GM21576 (cell line): ENCODE measurements at regions not wholly inside any gene's neighbourhood (a gene's known extent, or its start where the extent isn't known, plus 50 kb on each side); places are given as distances from the start of the nearest gene placed in this dataset.

ENCODE experiments used
- ATAC-seq: cut with Tn5 transposase; IDR thresholded peaks from one replicate; pipeline ENCODE4 v1.9.1; 2021; ENCODE audit warnings: mild to moderate bottlenecking, moderate library complexity; ENCODE audit not compliant: unreplicated experiment

- no peak for ATAC-seq
These were observed 51.4 kb upstream of the NPVF start for GRCh38 chr7:25279705-25280104.

DNA sequence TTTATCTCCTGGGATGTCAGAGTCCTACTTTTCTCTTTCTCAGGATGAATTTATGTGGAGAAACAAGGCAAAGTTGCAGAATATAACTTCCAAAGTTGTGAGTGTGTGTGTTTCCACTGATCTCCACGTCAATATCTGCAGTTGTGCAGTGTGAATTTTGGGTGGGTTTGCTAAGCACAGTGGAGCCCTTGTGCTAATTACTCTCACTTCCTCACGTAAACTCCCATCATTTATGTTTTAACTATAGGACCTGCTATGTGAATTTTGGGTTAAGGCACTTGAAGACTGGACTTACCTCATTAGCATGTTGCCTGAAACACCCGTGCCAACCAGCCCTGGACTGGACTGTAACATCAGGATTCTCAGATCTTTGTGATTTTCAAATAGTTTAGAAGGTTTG lies 51.9 kb upstream of the NPVF start:
- no peak for ATAC-seq

- ATAC-seq = no peak
These were observed 53.9 kb upstream of the NPVF start for GRCh38 chr7:25282194-25282593.

DNA sequence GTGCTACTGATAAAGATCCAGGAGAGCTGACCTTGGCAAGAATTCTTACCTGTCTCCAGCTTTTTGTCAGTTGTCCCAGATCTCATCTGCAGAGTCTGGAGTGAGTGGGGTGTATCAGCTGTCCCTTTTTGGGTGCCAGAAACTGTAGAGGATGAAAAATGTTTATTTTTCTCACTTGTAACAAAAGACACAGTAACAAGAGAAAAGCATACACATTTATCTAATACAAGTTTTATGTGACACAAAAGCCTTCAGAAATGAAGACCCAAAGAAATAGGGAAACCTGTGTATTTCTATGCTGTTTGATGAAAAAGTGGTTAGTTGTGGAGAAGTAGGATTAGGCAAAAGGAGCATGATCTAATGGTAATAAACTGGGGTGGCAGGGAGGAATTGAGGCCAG lies 58.5 kb upstream of the NPVF start:
- ATAC-seq = no peak

DNA sequence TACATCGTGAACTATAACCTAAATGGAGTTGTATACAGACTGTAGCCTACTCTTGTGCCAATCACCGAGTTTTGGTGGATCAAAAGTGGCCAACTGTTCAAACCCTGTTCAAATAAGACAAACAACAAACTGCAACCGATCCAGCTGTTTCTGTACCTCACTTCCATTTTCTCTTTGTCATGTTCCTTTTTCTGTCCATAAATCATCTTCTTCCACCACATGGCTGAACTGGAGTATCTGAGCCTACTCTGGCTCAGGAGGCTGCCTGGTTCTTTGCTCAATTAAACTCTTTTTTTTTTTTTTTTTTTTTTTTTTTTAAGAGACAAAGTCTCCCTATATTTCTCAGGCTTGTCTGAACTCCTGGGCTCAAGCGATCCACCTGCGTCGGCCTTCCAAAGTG lies 59.0 kb upstream of the NPVF start:
- no peak for ATAC-seq

DNA sequence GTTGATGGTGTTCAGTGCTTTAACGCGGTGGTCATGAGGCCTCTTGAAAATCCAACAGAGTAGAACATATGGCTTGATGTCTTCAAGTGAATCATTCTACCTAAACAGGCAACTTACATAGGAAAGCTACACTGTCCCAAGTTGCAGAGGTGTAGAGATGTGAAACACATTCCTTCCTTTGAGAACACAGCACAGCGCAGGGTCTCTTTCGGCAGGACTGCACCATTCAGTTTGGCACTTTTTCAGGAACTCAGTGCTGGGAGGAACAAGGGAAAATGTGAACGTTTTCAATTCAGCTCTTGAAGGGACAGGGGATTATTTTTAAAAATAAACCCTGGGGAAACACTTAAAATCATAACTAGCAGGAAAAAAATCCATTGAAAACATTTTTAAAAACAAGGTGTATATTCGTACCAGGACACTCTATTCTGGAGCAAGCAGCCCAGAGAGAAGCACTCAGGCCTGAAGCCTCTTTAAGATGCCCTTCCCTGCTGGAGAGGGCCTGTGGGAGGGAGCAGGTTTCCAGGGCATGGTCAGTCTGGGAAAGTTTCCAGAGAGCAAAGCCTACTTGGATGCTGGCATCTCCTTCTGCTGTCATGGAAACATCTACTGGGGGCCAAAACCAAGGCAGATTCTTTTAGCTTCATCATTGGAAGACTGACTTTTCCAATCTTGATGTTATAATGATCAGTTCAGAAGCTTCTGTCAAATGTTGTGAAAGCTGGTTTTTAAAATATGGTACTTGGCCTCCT lies 60.4 kb upstream of the NPVF start:
- no peak for ATAC-seq

DNA sequence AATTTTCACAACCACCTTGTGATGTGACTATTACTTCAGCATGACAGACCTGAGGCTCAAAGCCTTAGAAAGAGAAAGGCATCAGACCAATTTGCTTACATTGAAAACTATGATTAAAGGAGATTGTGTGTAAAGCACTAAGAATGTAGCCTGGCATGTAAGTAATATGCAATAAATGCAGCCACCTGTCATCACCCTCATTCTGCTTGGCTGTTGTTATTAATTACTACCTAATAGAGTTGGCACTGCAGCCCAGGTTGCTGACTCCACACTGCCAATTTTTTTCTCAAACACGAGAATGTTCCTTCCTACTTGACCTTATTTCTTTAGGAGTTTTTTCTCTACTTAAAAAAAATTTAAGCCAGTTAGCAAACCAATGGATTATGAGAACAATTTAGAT lies 61.2 kb upstream of the NPVF start:
- no peak for ATAC-seq

DNA sequence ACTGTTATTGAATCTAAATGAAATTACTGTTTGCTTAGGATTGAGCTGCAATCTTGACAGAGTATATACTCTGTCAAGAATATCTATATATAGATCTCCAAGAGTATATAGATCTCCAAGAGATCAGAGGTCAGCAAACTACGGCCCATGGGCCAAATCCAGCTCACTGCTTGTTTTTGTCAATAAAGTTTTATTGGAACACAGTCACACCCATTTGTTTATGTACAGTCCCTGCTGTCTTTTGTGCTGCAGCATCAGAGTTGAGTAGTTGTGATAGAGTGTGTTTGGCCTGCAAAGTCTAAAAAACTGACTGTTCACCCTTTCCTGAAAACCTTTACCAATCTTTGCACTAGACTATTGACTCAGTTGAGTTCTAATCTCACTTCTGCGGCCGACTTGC lies 66.3 kb upstream of the NPVF start:
- ATAC-seq = no peak

- ATAC-seq = no peak
These were observed 67.1 kb upstream of the NPVF start for GRCh38 chr7:25295387-25295786.

DNA sequence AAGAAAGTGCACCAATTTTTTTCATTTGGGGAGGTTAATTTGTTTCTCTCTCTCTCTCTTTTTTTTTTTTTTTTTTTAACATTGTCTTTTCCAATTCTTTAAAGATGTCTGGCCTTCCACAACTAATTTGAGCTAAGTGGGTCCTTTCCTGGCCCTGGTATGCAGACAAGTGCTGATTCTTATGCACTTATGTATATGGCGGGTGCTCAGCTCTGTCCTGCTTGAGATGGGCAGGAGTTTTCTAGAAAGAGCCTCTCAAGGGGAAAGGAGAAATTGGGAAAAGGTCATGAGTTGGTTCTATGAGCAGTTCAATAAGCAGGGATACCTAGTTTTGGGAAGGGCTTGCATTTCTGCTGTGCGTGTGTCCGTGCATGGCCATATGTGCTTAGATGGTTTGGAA lies 67.8 kb upstream of the NPVF start:
- ATAC-seq = no peak

- ATAC-seq = no peak
These were observed 69.0 kb upstream of the NPVF start for GRCh38 chr7:25297278-25297677.

- ATAC-seq = no peak
These were observed 75.2 kb upstream of the NPVF start for GRCh38 chr7:25303281-25304181.

- no peak for ATAC-seq
These were observed 76.4 kb upstream of the NPVF start for GRCh38 chr7:25304691-25305090.

- ATAC-seq = no peak
These were observed 77.5 kb upstream of the NPVF start for GRCh38 chr7:25305831-25306230.

GRCh38 chr7:25307624-25308023 lies 79.3 kb upstream of the NPVF start:
- ATAC-seq = no peak

GRCh38 chr7:25308246-25308645 lies 80.0 kb upstream of the NPVF start:
- ATAC-seq = no peak

DNA sequence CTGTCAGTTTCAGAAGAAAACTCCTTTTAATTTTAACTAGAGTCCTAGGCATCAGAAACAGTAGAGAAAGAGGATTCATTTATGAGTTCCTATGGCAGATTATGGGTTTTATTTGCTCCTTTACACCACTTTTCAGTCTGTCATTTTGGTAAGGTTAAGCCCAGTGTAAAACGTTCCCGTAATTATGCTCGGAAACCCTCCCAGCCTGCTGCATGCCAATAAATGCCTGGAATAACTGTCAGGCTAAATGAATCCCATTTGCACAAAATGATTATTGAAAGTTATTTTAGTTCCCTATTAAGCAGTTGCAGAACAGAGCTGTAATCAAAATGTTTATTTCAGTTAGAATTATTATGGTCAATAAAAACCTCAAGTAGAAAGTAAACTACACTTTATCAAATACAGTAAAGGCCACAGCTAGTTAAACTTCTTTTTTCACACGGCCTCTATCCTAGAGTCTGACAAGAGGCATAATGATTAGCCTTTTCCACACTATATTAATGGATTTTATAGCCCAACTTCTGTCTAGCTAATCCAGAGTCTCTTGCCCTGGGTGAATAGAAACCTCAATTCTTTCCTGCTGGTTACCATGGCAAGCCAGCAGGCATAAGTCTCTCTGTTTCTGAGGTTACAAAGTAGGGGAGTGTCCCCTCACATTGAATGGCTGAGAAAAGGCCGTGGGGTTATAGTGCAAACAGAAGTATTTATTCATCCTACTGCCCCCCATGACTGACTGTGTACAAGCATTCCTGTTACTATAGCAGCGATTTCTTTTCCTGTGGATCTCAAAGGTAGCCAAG lies 80.8 kb upstream of the NPVF start:
- no peak for ATAC-seq

GRCh38 chr7:25310896-25311295 lies 82.6 kb upstream of the NPVF start:
- ATAC-seq = no peak

DNA sequence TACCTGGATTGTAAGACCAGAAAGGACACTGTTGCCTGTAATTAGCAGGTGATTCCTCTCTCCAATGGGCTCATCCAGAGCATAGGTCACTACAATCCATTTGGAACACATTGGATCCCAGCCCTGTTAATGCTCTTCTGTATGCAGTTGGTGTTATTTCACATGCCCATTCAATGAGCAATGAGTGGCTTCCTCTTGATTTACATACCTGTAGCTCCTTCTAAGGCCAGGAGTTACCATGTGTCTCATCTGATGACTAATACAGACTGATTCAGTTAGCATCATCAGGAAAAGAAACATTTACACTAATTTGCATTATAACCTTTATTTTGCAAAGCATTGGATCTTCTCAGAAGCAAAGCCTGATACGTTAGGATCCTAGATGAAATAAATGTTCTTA lies 83.1 kb upstream of the NPVF start:
- ATAC-seq = no peak

GRCh38 chr7:25312968-25313367 lies 84.7 kb upstream of the NPVF start:
- ATAC-seq = no peak

- no peak for ATAC-seq
These were observed 85.2 kb upstream of the NPVF start for GRCh38 chr7:25313526-25313925.
